Activated CD4-positive, alpha-beta T cell treated with anti-CD3 and anti-CD28 coated beads, Interleukin-2, amount 50 U/mL, for 16 hours (primary cell): ENCODE measurements at regions not wholly inside any gene's neighbourhood (a gene's known extent, or its start where the extent isn't known, plus 50 kb on each side); places are given as distances from the start of the nearest gene placed in this dataset.

Experiments used
- DNase-seq: peaks from one replicate; pipeline ENCODE4 v3.0.0-alpha.2; 2020

- DNase-seq = no peak
These were observed 90.2 kb upstream of the TAS2R1 start for GRCh38 chr5:9720361-9720760.

DNA sequence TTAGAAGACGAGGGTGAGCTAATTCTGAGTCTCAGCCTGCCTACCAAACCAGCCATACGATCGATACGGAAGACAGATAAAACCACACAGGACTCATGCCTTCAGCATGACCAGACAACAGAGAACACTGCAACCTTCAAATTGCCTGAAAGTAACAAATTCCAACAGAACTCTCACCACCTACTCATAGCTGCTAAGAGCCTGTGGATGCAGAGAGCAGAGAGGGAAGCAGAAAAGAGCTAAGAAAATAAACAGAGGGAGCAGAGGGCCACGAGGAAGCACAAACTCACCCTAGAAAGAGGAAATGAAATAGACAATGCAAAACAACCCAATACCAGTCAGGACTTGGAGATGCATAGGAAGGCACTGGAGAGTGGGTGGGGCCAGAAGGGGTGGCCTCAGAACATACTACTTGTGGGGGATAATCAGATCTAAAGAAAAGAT is 86.7 kb upstream of the TAS2R1 start:
- no peak for DNase-seq

GRCh38 chr5:9715891-9716335 is 85.8 kb upstream of the TAS2R1 start:
- DNase-seq = no peak

- no peak for DNase-seq
These were observed 83.9 kb upstream of the TAS2R1 start for GRCh38 chr5:9713959-9714586.

DNA sequence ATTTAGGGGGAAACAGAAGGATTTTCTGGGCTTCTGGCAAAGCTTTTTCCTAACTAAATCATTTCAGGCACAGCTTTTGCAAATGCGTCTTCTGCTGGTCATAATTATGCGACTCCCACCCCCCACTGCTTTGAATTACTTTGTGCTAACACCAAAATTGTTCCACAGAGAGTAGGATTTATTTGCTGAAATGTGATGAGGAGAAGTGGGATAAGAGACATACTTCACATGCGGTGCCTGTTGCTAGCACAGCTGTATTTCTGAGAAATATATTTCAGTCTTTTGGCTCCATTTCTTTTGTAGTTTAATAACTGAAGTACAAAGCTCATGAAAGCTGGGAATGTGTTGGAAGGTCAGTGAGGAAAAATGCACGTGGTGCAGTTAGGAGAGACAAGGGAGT is 83.2 kb upstream of the TAS2R1 start:
- no peak for DNase-seq

- no peak for DNase-seq
These were observed 82.8 kb upstream of the TAS2R1 start for GRCh38 chr5:9712911-9713310.

DNA sequence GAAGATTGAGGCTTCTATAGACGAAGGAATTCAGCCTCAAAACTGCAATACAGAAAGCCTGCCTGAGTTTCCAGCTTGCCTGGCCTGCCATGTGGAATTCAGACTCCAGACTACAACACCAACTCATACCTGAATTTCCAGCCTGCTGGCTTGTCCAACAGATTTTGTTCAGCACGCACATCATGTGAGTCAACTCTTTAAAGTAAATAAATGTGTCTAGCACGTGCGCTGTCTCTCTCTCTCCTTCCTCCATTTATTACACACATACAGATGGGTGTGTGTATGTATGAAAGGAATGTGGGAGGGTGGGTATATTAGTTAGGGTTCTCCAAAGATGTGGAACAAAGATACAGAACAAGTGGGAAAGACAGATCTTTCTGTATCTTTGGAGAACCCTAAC is 82.4 kb upstream of the TAS2R1 start:
- DNase-seq = no peak

DNA sequence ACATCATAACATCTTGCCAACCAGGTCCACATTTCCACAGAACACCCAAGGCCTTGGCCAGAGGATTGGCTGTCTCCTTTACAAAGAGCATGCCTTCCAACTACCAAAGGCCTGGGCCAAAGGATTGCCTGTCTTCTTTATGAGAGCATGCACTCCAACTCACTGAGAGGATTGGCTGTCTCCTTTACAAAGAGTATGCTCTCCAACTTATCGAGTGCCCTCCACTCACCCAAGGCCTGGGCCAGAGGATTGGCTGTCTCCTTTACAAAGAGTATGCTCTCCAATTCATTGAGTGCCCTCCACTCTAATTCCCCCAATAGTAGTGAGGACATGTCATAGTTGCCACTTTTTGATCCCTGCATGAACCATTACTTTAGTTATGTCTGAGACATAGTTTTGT is 79.9 kb upstream of the TAS2R1 start:
- DNase-seq = no peak

- DNase-seq = no peak
These were observed 77.7 kb upstream of the TAS2R1 start for GRCh38 chr5:9707732-9708462.

- DNase-seq = no peak
These were observed 69.5 kb upstream of the TAS2R1 start for GRCh38 chr5:9699681-9700080.

GRCh38 chr5:9698841-9699240 is 68.7 kb upstream of the TAS2R1 start:
- no peak for DNase-seq

GRCh38 chr5:9698125-9698826 is 68.1 kb upstream of the TAS2R1 start:
- DNase-seq = no peak

DNA sequence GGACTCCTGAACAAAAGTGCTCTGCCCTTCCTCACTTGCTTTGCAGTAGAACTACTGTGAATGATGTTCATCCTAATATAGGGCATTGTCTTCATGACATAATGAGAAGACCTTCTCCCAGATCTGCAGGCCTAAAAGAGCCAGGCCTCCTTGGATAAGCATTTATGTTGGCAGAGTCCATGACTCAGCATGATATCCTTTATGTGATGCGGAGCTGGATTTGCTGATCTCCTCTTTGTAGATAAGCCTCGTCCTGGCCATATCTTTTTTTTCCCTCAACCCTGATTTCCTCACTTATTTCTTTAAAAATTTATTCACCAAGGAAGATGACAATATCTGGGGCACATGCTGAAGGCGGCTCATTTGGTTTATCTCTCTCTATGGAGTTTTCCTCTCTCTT is 62.4 kb upstream of the TAS2R1 start:
- DNase-seq = no peak

GRCh38 chr5:9691261-9691660 is 61.1 kb upstream of the TAS2R1 start:
- no peak for DNase-seq

DNA sequence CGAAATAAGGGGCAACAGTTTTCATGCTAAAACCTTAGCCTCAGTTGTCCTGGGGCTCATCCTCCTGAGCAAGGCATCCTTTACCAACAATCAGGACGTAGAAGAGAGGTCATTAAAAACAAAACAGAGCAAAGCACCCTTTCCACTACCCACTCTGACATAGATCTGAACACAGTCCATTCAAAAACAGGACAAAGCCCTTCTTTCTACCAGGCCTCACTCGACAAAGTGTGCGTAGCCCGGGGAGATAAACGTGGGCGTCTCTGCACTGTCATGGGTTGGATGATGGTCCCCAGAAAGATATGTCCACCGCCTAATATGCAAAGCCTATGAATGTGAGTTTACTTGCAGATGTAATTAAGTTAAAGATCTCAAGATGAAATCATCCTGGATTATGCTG is 60.6 kb upstream of the TAS2R1 start:
- DNase-seq = no peak

DNA sequence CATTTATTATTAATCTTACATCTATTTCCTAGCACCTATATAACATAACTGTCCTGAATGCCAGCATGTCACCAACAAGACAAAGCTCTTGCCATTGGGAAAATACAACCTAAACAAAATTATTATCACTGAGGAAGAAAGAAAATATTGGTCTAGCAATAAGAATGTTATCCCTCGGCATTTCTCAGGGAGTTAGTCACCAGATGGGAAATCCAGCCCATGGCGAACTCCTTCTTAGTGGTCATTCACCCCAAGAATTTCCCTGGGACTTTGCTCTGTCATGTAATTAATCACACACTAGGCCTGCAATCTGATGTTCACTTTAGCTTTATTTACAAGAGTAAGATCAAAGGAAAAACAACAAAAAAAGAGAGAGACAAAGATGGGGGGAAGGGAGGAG is 56.1 kb upstream of the TAS2R1 start:
- no peak for DNase-seq

DNA sequence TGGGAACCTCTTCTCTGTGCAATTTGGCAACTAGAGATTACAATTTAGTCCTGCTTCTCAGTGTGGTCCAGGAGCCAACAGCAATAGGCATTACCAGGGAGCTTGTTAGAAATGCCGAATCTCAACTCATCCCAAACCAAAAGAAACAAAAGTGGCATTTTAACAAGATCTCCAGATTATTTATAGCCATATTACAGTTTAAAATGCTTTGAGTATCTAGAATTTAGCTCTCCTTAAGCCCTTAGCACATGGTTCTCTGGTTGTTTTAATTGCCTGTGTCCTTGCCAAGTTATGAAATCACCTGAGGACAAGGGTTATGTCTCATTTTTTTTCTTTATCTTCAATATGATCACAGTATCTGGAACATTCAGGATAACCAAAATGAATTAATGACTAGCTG is 51.6 kb upstream of the TAS2R1 start:
- DNase-seq = no peak
